ENCODE measurements at regions not wholly inside any gene's neighbourhood (a gene's known extent, or its start where the extent isn't known, plus 50 kb on each side); places are given as distances from the start of the nearest gene placed in this dataset.

GRCh38 chr6:44723439-44724197, 336.1 kb downstream of the CDC5L start:
- no peak overlapping the region for H3K4me2 ChIP-seq
- H3K36me3 ChIP-seq (replicated peaks in 1 of 2; ENCODE audit: control insufficient read depth in 1 of 2, insufficient read depth in 2 of 2, low read length in 1 of 2): no peaks in the 10 kb centered on the region
- POLR2A ChIA-PET: no interaction called here

More at GRCh38 chr6:44723439-44724197, 336.1 kb downstream of the CDC5L start:
- Histone ChIP-seq H3K27me3 (ENCODE audit: insufficient read depth) (no peaks in the 10 kb centered on the region), H3K27ac (ENCODE audit: low read depth in 2 of 2, low read length in 1 of 2) (no peak overlapping the region), H4K20me1 (ENCODE audit: insufficient read depth) (no peaks in the 10 kb centered on the region), H2AFZ (ENCODE audit: low read depth) (no peak overlapping the region), H3K4me3 (ENCODE audit: low read depth in 2 of 2, low read length in 1 of 2) (no peak overlapping the region), H3K4me1 (ENCODE audit: control insufficient read depth in 1 of 2, insufficient read depth in 2 of 2, low read depth in 1 of 2, low read length in 1 of 2) (peaks cover 0 to 8% of the 10 kb centered on the region in 2 experiments; a peak in 2 of 4 replicates), H3K9ac (no peak overlapping the region), H3K79me2 (ENCODE audit: insufficient read depth) (no peaks in the 10 kb centered on the region), H3K9me2 (no peaks in the 10 kb centered on the region), H3F3A (replicated peaks; ENCODE audit: insufficient read depth) (no peaks in the 10 kb centered on the region), H3K9me3 (no peaks in the 10 kb centered on the region)
- DNase-seq: no peak
- TF ChIP-seq SMC3 (IDR thresholded peaks at IDR 0.05; ENCODE audit: low read depth, low read length): no peak
- TF ChIP-seq CHD2 (IDR thresholded peaks at IDR 0.05; ENCODE audit: low read length, partially characterized antibody): no peak
- no peak for TF ChIP-seq POLR2AphosphoS5 (IDR thresholded peaks at IDR 0.05; ENCODE audit: low read depth, low read length)
- TF ChIP-seq GABPA (IDR thresholded peaks at IDR 0.05; ENCODE audit: low read depth): no peak
- no peak for TF ChIP-seq MEF2A (IDR thresholded peaks at IDR 0.05; ENCODE audit: borderline replicate concordance, low read depth)
- no peak for TF ChIP-seq YY1 (IDR thresholded peaks at IDR 0.05; ENCODE audit: low read depth)
- TF ChIP-seq, protein P1, sequence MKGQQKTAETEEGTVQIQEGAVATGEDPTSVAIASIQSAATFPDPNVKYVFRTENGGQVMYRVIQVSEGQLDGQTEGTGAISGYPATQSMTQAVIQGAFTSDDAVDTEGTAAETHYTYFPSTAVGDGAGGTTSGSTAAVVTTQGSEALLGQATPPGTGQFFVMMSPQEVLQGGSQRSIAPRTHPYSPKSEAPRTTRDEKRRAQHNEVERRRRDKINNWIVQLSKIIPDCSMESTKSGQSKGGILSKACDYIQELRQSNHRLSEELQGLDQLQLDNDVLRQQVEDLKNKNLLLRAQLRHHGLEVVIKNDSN (IDR thresholded peaks at IDR 0.05; ENCODE audit: borderline replicate concordance, low read depth): no peak
- TF ChIP-seq MXI1 (IDR thresholded peaks at IDR 0.05; ENCODE audit: low read depth, low read length): no peak
- no peak for TF ChIP-seq CTCF (IDR thresholded peaks at IDR 0.05)
- TF ChIP-seq FOXJ3 (CRISPR knock-in tag; IDR thresholded peaks at IDR 0.05): no peak
- TF ChIP-seq MAX (IDR thresholded peaks at IDR 0.05; ENCODE audit: low read depth): no peak
- TF ChIP-seq NRF1 (IDR thresholded peaks at IDR 0.05; ENCODE audit: low read depth, low read length): no peak
- TF ChIP-seq ELF1 (IDR thresholded peaks at IDR 0.05): no peak
- TF ChIP-seq, protein P2, sequence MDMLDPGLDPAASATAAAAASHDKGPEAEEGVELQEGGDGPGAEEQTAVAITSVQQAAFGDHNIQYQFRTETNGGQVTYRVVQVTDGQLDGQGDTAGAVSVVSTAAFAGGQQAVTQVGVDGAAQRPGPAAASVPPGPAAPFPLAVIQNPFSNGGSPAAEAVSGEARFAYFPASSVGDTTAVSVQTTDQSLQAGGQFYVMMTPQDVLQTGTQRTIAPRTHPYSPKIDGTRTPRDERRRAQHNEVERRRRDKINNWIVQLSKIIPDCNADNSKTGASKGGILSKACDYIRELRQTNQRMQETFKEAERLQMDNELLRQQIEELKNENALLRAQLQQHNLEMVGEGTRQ (IDR thresholded peaks at IDR 0.05; ENCODE audit: borderline replicate concordance, low read depth, low read length): no peak
- TF ChIP-seq FOSL2 (IDR thresholded peaks at IDR 0.05; ENCODE audit: borderline replicate concordance, low read depth): no peak
- no peak for TF ChIP-seq PBX3 (IDR thresholded peaks at IDR 0.05)
- 72% methylated on average over 4 of the region's 5 CpGs for WGBS (ENCODE audit: low lambda C conversion rate)
- CTCF ChIA-PET: interaction anchor here (0.5 kb wide), 1 partner anchor 69 kb away, joined by 3 read pairs; no protein-coding TSS in a partner anchor

Measured in SK-N-SH (cell line).